ENCODE measurements at regions not wholly inside any gene's neighbourhood (a gene's known extent, or its start where the extent isn't known, plus 50 kb on each side); places are given as distances from the start of the nearest gene placed in this dataset.

DNA sequence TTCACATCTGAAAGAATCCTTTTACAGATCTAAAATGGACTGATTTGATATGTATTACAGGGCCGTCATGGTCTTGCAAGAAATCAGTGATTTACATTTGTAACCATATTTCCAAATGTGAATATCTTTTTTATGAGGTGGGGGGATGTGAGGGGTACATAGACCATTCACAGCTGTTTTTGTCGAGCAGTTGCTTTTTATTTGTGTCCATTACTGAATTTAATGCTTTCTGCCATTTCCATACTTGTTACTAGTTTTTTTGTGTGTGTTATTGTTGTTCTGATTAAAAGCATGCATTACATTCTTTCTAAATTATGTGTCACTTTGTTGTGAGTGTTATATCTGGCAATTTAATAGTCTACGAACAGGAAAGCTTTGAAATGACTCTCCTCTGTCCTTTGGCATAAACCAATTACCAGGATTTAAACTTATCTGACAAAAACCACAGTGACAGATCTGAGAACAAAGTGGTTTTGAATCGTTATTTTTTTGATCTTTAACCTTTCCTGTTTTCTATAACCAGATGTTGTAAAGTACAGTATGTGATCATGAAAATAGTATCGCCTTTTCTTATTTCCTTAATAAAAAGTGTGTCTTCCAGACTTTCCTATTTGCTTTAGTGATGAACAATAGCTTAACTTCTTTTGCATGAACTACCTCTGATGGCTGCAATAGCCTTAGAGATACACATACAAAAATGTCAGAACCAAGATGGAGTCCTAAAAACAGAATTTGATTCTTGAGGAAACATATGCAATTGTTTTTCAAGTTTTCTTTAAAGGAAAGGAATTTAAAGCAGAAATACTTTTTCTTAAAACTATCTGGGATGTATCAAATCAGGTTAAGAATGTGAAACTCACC, 354.2 kb upstream of the ACVR2A start:
- TF ChIP-seq CREB5 (CRISPR knock-in tag; IDR thresholded peaks at IDR 0.05; ENCODE audit: low read depth): no peak
- TF ChIP-seq ARNTL (CRISPR knock-in tag; IDR thresholded peaks at IDR 0.05; ENCODE audit: borderline replicate concordance, low read depth): no peak
- TF ChIP-seq ISL1 (CRISPR knock-in tag; IDR thresholded peaks at IDR 0.05): no peak
- no peak for TF ChIP-seq TCF4 (CRISPR knock-in tag; IDR thresholded peaks at IDR 0.05; ENCODE audit: borderline replicate concordance)
- no peak for TF ChIP-seq PPARA (CRISPR knock-in tag; IDR thresholded peaks at IDR 0.05; ENCODE audit: borderline replicate concordance)
- TF ChIP-seq RARB (CRISPR knock-in tag; IDR thresholded peaks at IDR 0.05): no peak
- no peak for TF ChIP-seq POU6F1 (CRISPR knock-in tag; IDR thresholded peaks at IDR 0.05; ENCODE audit: borderline replicate concordance, low read depth)
- TF ChIP-seq PATZ1 (CRISPR knock-in tag; IDR thresholded peaks at IDR 0.05; ENCODE audit: borderline replicate concordance): no peak
